ENCODE measurements at regions not wholly inside any gene's neighbourhood (a gene's known extent, or its start where the extent isn't known, plus 50 kb on each side); places are given as distances from the start of the nearest gene placed in this dataset.

DNA sequence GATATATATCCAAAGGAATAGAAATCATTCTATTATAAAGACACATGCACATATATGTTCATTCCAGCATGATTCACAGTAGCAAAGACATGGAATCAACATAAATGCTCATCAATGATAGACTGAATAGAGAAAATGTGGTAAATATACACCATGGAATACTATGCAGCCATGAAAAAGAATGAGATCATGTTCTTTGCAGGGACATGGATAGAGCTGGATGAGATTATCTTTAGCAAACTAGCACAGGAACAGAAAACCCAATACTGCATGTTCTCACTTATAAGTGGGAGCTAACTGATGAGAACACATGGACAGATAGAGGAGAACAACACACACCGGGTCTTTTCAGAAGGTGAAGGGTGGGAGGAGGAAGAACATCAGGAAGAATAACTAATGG, 1318.6 kb downstream of the PCDH19 start:
- Histone ChIP-seq H3K79me1 (replicated peaks; ENCODE audit: low read length, poor library complexity, severe bottlenecking) (no peaks in the 10 kb centered on the region), H3K36me3 (ENCODE audit: control insufficient read depth in 1 of 2, insufficient read depth in 2 of 2, low read depth in 1 of 2, low read length in 2 of 2) (no peaks in the 10 kb centered on the region), H3K27ac (ENCODE audit: low read length, poor library complexity, severe bottlenecking) (no peak overlapping the region), H3K23ac (ENCODE audit: low read length in 2 of 2) (no peak overlapping the region), H2BK120ac (ENCODE audit: low read depth, low read length) (no peak overlapping the region), H3K4me1 (ENCODE audit: control insufficient read depth, insufficient read depth, low read depth, low read length) (no peaks in the 10 kb centered on the region), H3K18ac (ENCODE audit: low read depth in 1 of 2, low read length in 2 of 2) (no peak overlapping the region), H2AFZ (ENCODE audit: low read depth, low read length) (no peak overlapping the region), H3K4me2 (ENCODE audit: low read length, poor library complexity, severe bottlenecking) (no peak overlapping the region), H2BK15ac (ENCODE audit: low read depth, poor library complexity, severe bottlenecking) (no peak overlapping the region), H4K8ac (ENCODE audit: low read length) (no peak overlapping the region), H3K4me3 (ENCODE audit: insufficient read depth in 1 of 2, low read depth in 1 of 2, low read length in 2 of 2) (no peak overlapping the region), H2BK12ac (ENCODE audit: low read length in 2 of 2) (no peak overlapping the region), H2AK5ac (ENCODE audit: low read length, severe bottlenecking) (no peak overlapping the region), H3K27me3 (ENCODE audit: control insufficient read depth in 1 of 2, insufficient read depth in 1 of 2, low read length in 2 of 2) (no peaks in the 10 kb centered on the region), H3K9ac (ENCODE audit: low read length) (no peak overlapping the region), H3K9me3 (ENCODE audit: control insufficient read depth, low read length) (no peaks in the 10 kb centered on the region), H4K91ac (ENCODE audit: low read length) (no peak overlapping the region), H2BK5ac (ENCODE audit: low read depth, low read length, poor library complexity, severe bottlenecking) (no peak overlapping the region), H3K4ac (ENCODE audit: low read depth in 1 of 2, low read length in 2 of 2) (no peak overlapping the region), H3K14ac (ENCODE audit: low read length in 2 of 2) (no peak overlapping the region)
- DNase-seq = no peak
- no CpG with 5 or more reads among the region's 1 CpG for WGBS

DNA sequence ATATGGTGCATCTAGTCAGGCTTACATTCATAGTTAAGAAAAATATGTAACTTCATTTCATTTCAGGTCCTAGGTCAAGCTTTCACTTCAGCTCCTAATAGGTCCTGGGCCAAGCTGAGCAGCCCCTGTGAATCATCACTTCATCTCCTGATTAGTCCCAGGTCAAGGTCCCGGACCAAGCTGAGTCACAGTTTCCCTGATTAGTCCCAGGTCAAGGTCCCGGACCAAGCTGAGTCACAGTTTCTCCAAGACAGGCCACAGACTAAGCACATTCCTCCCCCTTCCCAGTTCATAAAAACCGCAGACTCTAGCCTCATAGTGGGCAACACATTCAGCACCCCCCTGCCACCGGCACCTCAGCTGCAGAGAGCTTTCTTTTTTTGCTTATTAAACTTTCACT, 1331.8 kb downstream of the PCDH19 start:
- Histone ChIP-seq H3K27me3 (ENCODE audit: control insufficient read depth in 1 of 2, insufficient read depth in 1 of 2, low read length in 2 of 2) (no peaks in the 10 kb centered on the region), H3K23ac (ENCODE audit: low read length in 2 of 2) (no peak overlapping the region)

DNA sequence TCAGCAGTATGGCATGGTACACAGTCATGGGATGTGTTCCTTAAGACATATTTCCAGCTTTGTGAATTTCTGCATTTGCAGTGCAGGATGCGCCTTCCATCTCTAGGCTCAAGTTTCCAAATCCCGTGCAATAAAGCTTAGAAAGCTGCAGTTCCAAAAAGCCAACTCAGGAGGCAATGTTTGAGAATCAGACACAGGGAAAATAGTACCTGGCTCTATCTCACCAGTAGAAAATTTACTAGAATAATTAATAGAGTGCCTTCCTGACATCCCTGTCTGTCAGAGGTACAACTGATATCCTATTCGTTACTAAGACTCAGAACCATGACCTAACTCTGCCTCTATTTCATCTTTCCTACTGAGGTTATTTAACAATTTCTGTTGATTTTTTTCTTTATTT, 1333.0 kb downstream of the PCDH19 start:
- Histone ChIP-seq H3K14ac (ENCODE audit: low read length in 2 of 2) (no peak overlapping the region), H3K4me3 (ENCODE audit: insufficient read depth in 1 of 2, low read depth in 1 of 2, low read length in 2 of 2) (no peak overlapping the region), H3K79me1 (replicated peaks; ENCODE audit: low read length, poor library complexity, severe bottlenecking) (no peaks in the 10 kb centered on the region), H3K9ac (ENCODE audit: low read length) (no peak overlapping the region), H3K23ac (ENCODE audit: low read length in 2 of 2) (no peak overlapping the region), H3K9me3 (ENCODE audit: control insufficient read depth, low read length) (no peaks in the 10 kb centered on the region), H4K8ac (ENCODE audit: low read length) (no peak overlapping the region), H2BK120ac (ENCODE audit: low read depth, low read length) (no peak overlapping the region), H2BK15ac (ENCODE audit: low read depth, poor library complexity, severe bottlenecking) (no peak overlapping the region), H2AFZ (ENCODE audit: low read depth, low read length) (no peak overlapping the region), H2BK12ac (ENCODE audit: low read length in 2 of 2) (no peak overlapping the region), H3K27me3 (ENCODE audit: control insufficient read depth in 1 of 2, insufficient read depth in 1 of 2, low read length in 2 of 2) (no peaks in the 10 kb centered on the region), H2AK5ac (ENCODE audit: low read length, severe bottlenecking) (no peak overlapping the region), H3K4me2 (ENCODE audit: low read length, poor library complexity, severe bottlenecking) (no peak overlapping the region), H3K27ac (ENCODE audit: low read length, poor library complexity, severe bottlenecking) (no peak overlapping the region), H2BK5ac (ENCODE audit: low read depth, low read length, poor library complexity, severe bottlenecking) (no peak overlapping the region), H3K4ac (ENCODE audit: low read depth in 1 of 2, low read length in 2 of 2) (no peak overlapping the region), H3K36me3 (ENCODE audit: control insufficient read depth in 1 of 2, insufficient read depth in 2 of 2, low read depth in 1 of 2, low read length in 2 of 2) (no peaks in the 10 kb centered on the region), H3K18ac (ENCODE audit: low read depth in 1 of 2, low read length in 2 of 2) (no peak overlapping the region), H4K91ac (ENCODE audit: low read length) (no peak overlapping the region), H3K4me1 (ENCODE audit: control insufficient read depth, insufficient read depth, low read depth, low read length) (no peaks in the 10 kb centered on the region)
- WGBS = 100% methylated on average over 2 of the region's 3 CpGs
- no peak for DNase-seq

More for the DNA sequence above, 1331.8 kb downstream of the PCDH19 start:
- Histone ChIP-seq H3K14ac (ENCODE audit: low read length in 2 of 2) (no peak overlapping the region), H2BK5ac (ENCODE audit: low read depth, low read length, poor library complexity, severe bottlenecking) (no peak overlapping the region), H3K4me1 (ENCODE audit: control insufficient read depth, insufficient read depth, low read depth, low read length) (no peaks in the 10 kb centered on the region), H3K36me3 (ENCODE audit: control insufficient read depth in 1 of 2, insufficient read depth in 2 of 2, low read depth in 1 of 2, low read length in 2 of 2) (no peaks in the 10 kb centered on the region), H2AFZ (ENCODE audit: low read depth, low read length) (no peak overlapping the region), H2BK15ac (ENCODE audit: low read depth, poor library complexity, severe bottlenecking) (no peak overlapping the region), H4K91ac (ENCODE audit: low read length) (no peak overlapping the region), H2AK5ac (ENCODE audit: low read length, severe bottlenecking) (no peak overlapping the region), H3K79me1 (replicated peaks; ENCODE audit: low read length, poor library complexity, severe bottlenecking) (no peaks in the 10 kb centered on the region), H3K18ac (ENCODE audit: low read depth in 1 of 2, low read length in 2 of 2) (no peak overlapping the region), H3K9me3 (ENCODE audit: control insufficient read depth, low read length) (no peaks in the 10 kb centered on the region), H3K4me3 (ENCODE audit: insufficient read depth in 1 of 2, low read depth in 1 of 2, low read length in 2 of 2) (no peak overlapping the region), H3K9ac (ENCODE audit: low read length) (no peak overlapping the region), H4K8ac (ENCODE audit: low read length) (no peak overlapping the region), H3K27ac (ENCODE audit: low read length, poor library complexity, severe bottlenecking) (no peak overlapping the region), H2BK12ac (ENCODE audit: low read length in 2 of 2) (no peak overlapping the region), H3K4me2 (ENCODE audit: low read length, poor library complexity, severe bottlenecking) (no peak overlapping the region), H2BK120ac (ENCODE audit: low read depth, low read length) (no peak overlapping the region), H3K4ac (ENCODE audit: low read depth in 1 of 2, low read length in 2 of 2) (no peak overlapping the region)
- 0% methylated on average over 3 of the region's 4 CpGs for WGBS
- DNase-seq = peak; percentile 68

DNA sequence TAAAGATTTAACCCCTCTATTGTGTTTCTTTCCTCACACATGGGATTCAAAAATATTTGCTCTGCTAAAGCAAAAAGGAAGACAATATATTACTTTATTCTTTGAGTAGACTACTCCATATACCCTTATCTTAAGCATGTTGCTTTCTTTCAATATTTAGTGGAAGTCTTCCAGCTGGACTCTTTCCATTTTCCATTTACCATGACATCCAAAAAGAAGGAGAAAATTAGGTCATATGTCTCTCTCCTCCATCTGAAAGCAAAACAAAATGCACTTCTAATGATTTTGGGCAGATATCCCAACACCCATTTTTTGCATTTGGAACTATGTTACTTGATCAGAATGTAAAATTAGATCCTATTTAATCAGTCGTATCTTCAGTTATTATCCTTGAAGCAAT, 1336.5 kb downstream of the PCDH19 start:
- no peak for DNase-seq
- no peak overlapping the region for H2BK120ac ChIP-seq (ENCODE audit: low read depth, low read length)
- H3K9me3 ChIP-seq (ENCODE audit: control insufficient read depth, low read length) = peaks cover 5% of the 10 kb centered on the region
- no peak overlapping the region for H4K8ac ChIP-seq (ENCODE audit: low read length)
- no peak overlapping the region for H3K18ac ChIP-seq (ENCODE audit: low read depth in 1 of 2, low read length in 2 of 2)
- H2BK12ac ChIP-seq (ENCODE audit: low read length in 2 of 2) = no peak overlapping the region
- no peak overlapping the region for H2AK5ac ChIP-seq (ENCODE audit: low read length, severe bottlenecking)
- no peaks in the 10 kb centered on the region for H3K27me3 ChIP-seq (ENCODE audit: control insufficient read depth in 1 of 2, insufficient read depth in 1 of 2, low read length in 2 of 2)
- no CpG with 5 or more reads among the region's 1 CpG for WGBS
- H3K4ac ChIP-seq (ENCODE audit: low read depth in 1 of 2, low read length in 2 of 2) = no peak overlapping the region
- no peak overlapping the region for H2BK5ac ChIP-seq (ENCODE audit: low read depth, low read length, poor library complexity, severe bottlenecking)
- H3K27ac ChIP-seq (ENCODE audit: low read length, poor library complexity, severe bottlenecking) = no peak overlapping the region
- H4K91ac ChIP-seq (ENCODE audit: low read length) = no peak overlapping the region
- H3K4me2 ChIP-seq (ENCODE audit: low read length, poor library complexity, severe bottlenecking) = no peak overlapping the region
- no peaks in the 10 kb centered on the region for H3K36me3 ChIP-seq (ENCODE audit: control insufficient read depth in 1 of 2, insufficient read depth in 2 of 2, low read depth in 1 of 2, low read length in 2 of 2)
- H2BK15ac ChIP-seq (ENCODE audit: low read depth, poor library complexity, severe bottlenecking) = no peak overlapping the region
- no peak overlapping the region for H3K23ac ChIP-seq (ENCODE audit: low read length in 2 of 2)
- H2AFZ ChIP-seq (ENCODE audit: low read depth, low read length) = no peak overlapping the region
- H3K14ac ChIP-seq (ENCODE audit: low read length in 2 of 2) = no peak overlapping the region
- no peak overlapping the region for H3K9ac ChIP-seq (ENCODE audit: low read length)
- no peaks in the 10 kb centered on the region for H3K79me1 ChIP-seq (replicated peaks; ENCODE audit: low read length, poor library complexity, severe bottlenecking)
- no peak overlapping the region for H3K4me3 ChIP-seq (ENCODE audit: insufficient read depth in 1 of 2, low read depth in 1 of 2, low read length in 2 of 2)
- H3K4me1 ChIP-seq (ENCODE audit: control insufficient read depth, insufficient read depth, low read depth, low read length) = no peaks in the 10 kb centered on the region
